HG02623 (cell line): ENCODE measurements at regions not wholly inside any gene's neighbourhood (a gene's known extent, or its start where the extent isn't known, plus 50 kb on each side); places are given as distances from the start of the nearest gene placed in this dataset.

Experiments used
- ATAC-seq: cut with Tn5 transposase; IDR thresholded peaks from one replicate; pipeline ENCODE4 v1.9.1; 2021; ENCODE audit warnings: moderate library complexity; ENCODE audit not compliant: unreplicated experiment

- ATAC-seq: no peak
Observed at GRCh38 chr12:34361721-34362316, 339.5 kb downstream of the ALG10 start.

DNA sequence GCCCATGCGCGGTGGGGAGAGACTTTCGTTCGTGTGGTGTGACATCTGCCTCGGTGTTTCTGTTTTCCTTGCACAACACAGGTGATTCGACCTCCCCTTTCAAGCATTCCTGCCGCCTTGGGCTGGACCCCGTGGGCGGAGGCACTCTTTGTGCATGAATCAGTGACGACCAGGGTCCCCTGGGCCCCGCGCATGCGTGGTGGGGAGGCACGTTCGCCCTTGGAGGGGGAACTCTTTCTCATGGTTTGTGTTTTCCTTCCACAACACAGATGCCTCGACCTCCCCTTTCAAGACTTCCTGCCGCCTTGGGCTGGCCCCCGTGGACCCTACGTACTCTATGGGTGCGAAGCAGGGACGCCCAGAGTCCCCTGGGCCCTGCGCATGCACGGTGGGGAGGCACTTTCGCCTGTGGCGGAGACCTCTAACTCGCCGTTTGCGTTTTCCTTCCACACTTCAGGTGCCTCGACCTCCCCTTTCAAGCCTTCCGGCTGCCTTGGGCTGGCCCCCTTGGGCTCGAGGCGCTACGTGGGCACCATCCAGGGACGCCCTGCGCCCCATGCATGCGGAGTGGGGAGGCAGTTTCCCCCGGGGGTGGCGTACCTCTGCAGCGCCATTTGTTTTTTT is 340.9 kb downstream of the ALG10 start:
- ATAC-seq: no peak

DNA sequence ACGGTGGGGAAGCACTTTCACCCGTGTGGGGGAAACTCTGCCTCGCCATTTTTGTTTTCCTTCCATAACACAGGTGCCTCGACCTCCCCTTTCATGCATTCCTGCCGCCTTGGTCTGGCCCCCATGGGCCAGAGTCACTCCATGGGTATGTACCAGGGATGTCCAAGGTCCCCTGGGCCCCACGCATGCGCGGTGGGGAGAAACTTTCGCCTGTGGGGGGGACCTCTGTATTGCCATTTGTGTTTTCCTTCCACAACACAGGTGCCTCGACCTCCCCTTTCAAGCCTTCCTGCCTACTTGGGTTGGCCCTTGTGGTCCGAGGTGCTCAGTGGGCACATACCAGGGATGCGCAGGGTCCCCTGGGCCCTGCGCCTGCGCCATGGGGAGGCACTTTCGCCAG is 345.8 kb downstream of the ALG10 start:
- ATAC-seq: no peak

GRCh38 chr12:34371050-34371449 is 348.8 kb downstream of the ALG10 start:
- ATAC-seq: no peak

GRCh38 chr12:34372003-34372402 is 349.7 kb downstream of the ALG10 start:
- ATAC-seq: no peak

DNA sequence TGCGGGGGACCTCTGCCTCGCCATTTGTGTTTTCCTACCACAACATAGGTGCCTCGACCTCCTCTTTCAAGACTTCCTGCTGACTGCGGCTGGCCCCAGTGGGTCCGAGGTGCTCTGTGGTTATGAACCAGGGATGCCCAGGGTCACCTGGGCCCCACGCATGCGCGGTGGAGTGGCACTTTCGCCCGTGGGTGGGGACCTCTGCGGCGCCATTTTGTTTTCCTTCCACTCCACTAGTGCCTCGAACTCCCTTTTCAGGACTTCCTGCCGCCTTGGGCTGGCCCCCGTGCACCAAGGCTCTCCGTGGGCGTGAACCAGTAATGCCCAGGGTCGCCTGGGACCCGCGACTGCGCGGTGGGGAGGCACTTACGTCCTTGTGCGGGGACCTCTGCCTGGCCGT is 351.6 kb downstream of the ALG10 start:
- ATAC-seq: no peak

GRCh38 chr12:34376133-34376799 is 354.0 kb downstream of the ALG10 start:
- no peak for ATAC-seq

- no peak for ATAC-seq
Observed at GRCh38 chr12:34377243-34378035, 355.1 kb downstream of the ALG10 start.

DNA sequence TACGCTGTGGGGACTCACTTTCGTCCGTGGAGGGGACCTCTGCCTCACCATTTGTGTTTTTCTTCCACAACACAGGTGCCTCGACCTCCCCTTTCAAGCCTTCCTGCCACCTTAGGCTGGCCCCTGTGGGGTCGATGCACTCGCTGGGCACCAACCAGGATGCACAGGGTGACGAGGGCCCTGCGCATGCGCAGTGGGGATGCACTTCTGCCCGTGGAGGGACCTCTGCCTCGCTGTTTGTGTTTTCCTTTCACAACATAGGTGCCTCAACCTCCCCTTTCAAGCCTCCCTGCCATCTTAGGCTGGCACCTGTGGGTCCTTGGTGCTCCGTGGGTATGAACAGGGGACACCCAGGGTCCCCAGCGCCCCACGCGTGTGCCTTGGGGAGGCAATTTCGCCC is 356.8 kb downstream of the ALG10 start:
- no peak for ATAC-seq

GRCh38 chr12:34384693-34385092 is 362.4 kb downstream of the ALG10 start:
- ATAC-seq: no peak

- ATAC-seq: no peak
Observed at GRCh38 chr12:34386016-34386415, 363.7 kb downstream of the ALG10 start.

DNA sequence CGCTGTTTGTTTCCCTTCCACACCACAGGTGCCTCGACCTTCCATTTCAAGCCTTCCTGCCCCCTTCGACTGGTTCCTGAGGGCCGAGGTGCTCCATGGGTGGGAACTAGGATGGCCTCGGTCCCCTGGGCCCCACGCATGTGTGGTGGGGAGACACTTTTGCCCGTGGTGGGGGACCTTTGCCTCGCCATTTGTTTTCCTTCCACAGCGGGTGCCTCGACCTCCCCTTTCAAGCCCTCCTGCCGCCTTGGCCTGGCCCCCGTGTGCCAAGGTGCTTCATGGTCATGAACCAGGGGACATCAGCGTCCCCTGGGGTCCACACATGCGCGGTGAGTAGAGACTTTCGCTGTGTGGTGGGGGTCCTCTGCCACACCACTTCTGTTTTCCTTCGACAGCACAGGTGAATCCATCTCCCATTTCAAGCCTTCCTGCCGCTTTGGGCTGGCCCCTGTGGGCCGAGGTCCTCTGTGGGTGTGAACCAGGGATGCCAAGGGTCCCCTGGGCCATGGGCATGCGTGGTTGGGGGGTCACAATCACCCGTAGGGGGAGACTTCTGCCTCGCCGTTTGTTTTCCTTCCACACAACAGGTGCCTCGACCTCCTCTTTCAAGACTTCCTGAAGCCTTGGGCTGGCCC is 364.4 kb downstream of the ALG10 start:
- no peak for ATAC-seq

DNA sequence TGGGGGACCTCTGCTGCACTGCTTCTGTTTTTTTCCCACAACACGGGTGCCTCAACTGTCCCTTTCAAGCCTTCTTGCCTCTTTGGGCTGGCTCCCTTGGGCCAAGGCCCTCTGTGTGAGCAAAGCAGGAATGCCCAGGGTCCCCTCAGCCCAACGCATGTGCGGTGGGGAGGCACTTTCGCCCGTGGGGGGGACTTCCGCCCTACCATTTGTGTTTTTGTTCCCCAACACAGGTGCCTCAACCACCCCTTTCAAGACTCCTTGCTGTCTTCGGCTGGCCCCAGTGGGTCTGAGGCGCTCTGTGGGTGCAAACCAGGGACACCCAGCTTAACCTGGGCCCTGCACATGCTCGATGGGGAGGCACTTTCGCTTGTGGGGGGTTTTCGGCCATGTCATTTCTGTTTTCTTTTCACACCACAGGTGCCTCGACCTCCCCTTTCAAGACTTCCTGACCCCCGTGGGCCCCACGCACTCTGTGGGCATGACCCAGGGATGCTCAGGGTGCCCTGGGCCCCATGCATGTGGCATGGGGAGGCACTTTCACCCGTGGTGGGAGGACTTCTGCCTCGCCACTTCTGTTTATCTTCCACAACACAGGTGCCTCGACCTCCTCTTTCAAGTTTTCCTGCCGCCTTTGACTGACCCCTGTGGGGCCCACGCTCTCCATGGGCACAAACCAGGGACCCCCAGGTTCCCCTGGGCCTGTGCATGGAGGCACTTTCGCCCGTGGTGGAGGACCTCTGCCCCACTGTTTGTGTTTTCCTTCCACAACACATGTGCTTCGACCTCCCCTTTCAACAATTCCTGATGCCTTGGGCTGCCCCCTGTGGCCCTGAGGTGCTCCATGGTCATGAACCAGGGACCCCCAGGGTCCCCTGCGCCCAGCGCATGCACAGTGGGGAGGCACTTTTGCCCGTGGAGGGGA is 365.7 kb downstream of the ALG10 start:
- no peak for ATAC-seq

DNA sequence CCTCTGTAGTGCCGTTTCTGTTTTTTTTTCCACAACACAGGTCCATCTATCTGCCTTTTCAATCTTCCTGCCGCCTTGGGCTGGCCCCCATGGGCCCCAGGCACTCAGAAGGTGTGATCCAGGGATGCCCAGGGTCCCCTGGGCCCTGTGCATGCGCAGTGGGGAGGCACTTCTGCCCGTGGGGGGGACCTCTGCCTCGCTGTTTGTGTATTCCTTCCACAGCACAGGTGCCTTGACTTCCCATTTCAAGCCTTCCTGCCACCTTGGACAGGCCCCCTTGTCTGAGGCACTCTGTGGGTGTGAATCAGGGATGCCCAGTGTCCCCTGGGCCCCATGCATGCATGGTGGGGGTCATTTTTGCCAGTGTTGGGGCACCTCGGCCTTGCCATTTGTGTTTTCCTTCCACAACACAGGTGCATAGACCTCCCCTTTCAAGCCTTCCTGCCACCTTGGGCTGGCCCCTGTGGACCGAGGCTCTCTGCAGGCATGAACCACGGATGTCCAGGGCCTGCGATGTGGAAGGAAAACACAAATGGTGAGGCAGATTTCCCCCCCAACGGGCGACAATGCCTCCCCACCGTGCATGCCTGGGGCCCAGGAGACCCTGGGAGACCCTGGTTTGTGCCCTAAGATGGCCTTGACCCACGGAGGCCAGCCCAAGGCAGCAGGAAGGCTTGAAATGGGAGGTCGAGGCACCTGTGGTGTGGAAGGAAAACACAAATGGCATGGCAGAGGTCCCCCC is 366.5 kb downstream of the ALG10 start:
- no peak for ATAC-seq

DNA sequence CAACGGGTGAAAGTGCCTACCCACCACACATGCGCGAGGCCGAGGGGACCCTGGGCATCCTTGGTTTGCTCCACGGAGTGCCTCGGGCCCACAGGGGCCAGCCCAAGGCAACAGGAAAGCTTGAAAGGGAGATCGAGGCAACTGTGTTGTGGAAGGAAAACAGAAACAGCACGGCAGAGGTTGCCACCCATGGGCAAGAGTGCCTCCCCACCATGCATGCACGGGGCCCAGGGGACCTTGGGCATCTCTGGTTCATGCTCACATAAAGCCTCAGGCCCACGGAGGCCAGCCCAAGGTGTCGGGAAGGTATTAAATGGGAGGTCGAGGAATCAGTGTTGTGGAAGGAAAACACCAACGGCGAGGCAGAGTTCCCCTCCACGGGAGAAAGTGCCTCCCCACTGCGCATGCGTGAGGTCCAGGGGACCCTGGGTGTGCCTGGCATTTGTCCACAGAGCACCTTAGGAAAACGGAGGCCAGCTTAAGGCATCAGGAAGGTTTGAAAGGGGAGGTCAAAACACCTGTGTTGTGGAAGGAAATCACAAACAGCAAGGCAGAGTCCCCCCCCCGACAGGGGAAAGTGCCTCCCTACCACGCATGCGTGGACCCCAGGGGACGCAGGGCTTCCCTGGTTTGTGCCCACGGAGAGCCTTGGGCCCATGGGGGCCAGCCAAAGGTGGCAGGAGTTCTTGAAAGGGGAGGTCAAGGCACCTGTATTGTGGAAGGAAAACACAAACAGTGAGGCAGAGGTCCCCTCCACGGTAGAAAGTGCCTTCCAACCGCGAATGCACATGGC is 367.3 kb downstream of the ALG10 start:
- no peak for ATAC-seq

DNA sequence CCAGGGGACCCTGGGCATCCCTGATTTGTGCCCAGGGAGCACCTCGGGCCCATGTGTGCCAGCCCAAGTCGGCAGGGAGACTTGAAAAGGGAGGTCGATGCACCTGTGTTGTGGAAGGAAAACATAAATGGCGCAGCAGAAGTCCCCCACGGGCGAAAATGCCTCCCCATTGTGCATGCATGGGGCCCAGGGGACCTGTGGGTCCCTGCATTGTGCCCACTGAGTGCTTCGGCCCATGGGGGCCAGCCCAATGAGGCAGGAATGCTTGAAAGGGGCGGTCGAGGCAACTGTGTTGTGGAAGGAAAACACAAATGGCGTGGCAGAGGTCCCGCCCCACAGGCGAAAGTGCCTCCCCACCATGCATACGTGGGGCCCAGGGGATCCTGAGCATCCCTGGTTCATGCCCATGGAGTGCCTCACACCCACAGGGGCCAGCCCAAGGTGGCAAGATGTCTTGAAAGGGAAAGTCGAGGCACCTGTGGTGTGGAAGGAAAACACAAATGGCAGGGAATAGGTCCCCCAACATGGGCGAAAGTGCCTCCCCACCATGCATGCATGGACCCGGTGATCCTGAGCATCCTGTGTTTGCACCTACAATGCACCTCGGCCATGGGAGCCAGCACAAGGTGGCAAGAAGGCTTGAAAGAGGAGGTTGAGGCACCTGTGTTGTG is 368.0 kb downstream of the ALG10 start:
- no peak for ATAC-seq

DNA sequence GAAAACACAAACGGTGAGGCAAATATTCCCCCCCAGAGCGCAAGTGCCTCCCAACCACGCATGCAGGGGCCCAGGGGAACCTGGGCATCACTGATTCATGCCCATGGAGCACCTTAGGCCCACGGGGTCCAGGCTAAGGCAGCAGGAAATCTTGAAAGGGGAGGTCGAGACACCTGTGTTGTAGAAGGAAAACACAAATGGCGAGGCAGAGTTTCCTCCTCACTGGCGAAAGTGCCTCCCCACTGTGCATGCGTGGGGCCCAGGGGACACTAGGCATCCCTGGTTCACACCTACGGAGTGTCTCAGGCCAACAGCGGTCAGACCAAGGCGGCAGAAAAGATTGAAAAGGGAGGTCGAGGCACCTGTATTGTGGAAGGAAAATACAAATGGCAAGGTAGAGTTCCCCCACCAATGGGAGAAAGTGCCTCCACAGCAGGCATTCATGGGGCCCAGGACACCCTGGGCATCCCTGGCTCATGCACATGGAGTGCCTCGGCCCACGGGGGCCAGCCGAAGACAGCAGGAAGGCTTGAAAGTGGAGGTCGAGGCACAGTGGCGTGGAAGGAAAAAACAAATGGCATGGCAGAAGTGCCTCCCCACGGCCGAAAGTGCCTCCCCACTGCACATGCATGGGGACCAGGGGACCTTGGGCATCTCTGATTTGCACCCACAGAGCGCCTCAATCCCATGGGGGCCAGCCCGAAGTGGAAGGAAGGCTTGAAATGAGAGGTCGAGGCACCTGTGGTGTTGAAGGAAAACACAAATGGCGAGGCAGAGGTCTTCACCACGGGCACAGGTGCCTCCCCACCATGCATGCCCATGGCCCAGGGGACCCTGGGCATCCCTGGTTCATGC is 368.8 kb downstream of the ALG10 start:
- no peak for ATAC-seq
